ENCODE measurements at regions not wholly inside any gene's neighbourhood (a gene's known extent, or its start where the extent isn't known, plus 50 kb on each side); places are given as distances from the start of the nearest gene placed in this dataset.
"Not testable (repeated sequence)": the region's sequence is repeated elsewhere in the genome, so short reads cannot be mapped to it uniquely, and the experiment has no call there.

DNA sequence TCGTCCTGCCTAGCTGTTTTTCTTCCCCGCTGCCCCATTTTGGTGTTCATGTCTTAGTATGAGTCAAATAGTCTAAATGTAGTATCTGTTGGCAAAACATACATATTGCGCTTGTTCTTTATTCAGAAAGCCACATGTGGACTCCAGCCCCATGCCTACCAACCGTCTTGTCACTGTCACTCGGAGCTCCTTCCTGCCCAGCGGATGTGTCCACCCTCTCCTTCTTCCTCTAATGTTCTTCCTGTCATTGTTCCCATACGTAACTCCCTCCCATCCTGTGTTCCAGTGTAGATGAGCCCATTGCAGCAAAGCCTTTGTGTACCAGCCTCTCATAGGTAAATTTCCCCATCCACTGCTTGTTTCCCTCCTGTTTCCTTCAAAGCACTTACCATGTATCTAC lies 120.5 kb downstream of the TMX1 start:
- Histone ChIP-seq H3K9me3 (no peaks in the 10 kb centered on the region), H3K27me3 (no peaks in the 10 kb centered on the region), H3K27ac (no peak overlapping the region), H3K4me1 (no peaks in the 10 kb centered on the region), H3K36me3 (no peaks in the 10 kb centered on the region), H3K4me3 (no peak overlapping the region)
- WGBS, 2 donors (ENCODE audit: low coverage in 1 of 2), result 74 to 91% methylated on average over 7 of the region's 7 CpGs
- ATAC-seq, result no peak
- TF ChIP-seq EP300 (IDR thresholded peaks at IDR 0.05), result no peak
- TF ChIP-seq, protein P1, sequence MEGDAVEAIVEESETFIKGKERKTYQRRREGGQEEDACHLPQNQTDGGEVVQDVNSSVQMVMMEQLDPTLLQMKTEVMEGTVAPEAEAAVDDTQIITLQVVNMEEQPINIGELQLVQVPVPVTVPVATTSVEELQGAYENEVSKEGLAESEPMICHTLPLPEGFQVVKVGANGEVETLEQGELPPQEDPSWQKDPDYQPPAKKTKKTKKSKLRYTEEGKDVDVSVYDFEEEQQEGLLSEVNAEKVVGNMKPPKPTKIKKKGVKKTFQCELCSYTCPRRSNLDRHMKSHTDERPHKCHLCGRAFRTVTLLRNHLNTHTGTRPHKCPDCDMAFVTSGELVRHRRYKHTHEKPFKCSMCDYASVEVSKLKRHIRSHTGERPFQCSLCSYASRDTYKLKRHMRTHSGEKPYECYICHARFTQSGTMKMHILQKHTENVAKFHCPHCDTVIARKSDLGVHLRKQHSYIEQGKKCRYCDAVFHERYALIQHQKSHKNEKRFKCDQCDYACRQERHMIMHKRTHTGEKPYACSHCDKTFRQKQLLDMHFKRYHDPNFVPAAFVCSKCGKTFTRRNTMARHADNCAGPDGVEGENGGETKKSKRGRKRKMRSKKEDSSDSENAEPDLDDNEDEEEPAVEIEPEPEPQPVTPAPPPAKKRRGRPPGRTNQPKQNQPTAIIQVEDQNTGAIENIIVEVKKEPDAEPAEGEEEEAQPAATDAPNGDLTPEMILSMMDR (IDR thresholded peaks at IDR 0.05), result no peak
- TF ChIP-seq POLR2AphosphoS5 (IDR thresholded peaks at IDR 0.05), result no peak
- no peak for TF ChIP-seq POLR2A (IDR thresholded peaks at IDR 0.05)

DNA sequence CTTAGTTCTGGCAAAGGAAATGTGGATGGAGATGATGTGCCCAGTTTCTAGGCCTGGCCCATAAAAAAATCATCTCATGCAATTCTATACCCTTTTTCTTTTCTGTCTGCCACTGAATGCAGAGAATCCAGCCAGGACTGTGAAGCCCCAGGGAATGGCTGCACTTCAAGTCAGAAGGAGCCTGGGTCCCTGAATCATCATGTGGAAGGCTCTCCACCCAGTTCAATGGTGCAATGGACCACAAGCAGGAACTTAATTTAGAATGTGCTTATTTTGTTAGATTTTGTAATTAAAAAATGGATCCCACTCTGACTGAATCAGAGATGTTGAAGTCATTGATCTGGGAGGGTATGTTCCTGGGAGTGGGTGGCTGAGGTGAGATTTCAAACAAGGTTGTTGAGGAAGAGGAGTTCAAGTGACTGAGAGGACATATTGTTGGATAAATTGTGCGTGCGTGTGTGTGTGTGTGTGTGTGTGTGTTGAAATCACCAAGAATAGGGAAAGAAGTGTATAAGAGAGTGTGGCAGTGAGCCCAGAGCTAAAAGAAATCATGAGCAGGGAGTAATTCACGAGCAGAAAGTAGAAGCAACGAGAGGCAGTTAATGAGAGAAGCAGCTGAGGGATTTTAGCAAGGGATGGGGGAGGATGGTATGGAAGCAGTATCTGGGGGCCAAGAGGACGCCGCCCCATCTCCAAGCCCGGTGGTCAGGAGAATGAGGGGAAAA lies 125.4 kb downstream of the TMX1 start:
- no peak for ATAC-seq
- H3K4me3 ChIP-seq, result no peak overlapping the region
- peaks cover 0 to 7% (median 0%) of the 10 kb centered on the region in 3 donors for H3K4me1 ChIP-seq
- H3K27ac ChIP-seq, result no peak overlapping the region
- TF ChIP-seq EP300 (IDR thresholded peaks at IDR 0.05) (no peak), POLR2AphosphoS5 (IDR thresholded peaks at IDR 0.05) (no peak), POLR2A (IDR thresholded peaks at IDR 0.05) (no peak)
- TF ChIP-seq, protein P1 (IDR thresholded peaks at IDR 0.05), result no peak
- H3K36me3 ChIP-seq, result no peaks in the 10 kb centered on the region
- 24 to 53% methylated on average over 4 to 7 of the region's 7 CpGs for WGBS, 2 donors (ENCODE audit: low coverage in 1 of 2)
- no peaks in the 10 kb centered on the region for H3K27me3 ChIP-seq
- no peaks in the 10 kb centered on the region for H3K9me3 ChIP-seq

DNA sequence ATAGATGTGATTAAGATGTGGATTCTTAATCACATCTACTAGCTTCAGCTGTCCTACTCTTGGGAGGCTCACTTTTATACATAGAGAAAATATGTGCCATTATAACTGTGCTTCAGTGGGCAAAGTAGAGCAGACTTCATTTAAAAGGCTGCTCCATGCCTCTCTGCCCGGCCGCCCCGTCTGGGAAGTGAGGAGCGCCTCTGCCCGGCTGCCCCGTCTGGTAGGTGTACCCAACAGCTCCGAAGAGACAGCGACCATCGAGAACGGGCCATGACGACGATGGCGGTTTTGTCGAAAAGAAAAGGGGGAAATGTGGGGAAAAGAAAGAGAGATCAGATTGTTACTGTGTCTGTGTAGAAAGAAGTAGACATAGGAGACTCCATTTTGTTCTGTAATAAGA lies 126.4 kb downstream of the TMX1 start:
- not testable (repeated sequence) for H3K36me3 ChIP-seq, H3K27ac ChIP-seq, H3K4me1 ChIP-seq, H3K9me3 ChIP-seq, H3K4me3 ChIP-seq, ATAC-seq, H3K27me3 ChIP-seq
- WGBS, 2 donors (ENCODE audit: low coverage in 1 of 2), result 96% methylated on average over 14 of the region's 14 CpGs; no CpG with 5 or more reads in 1 of the 2 donors

DNA sequence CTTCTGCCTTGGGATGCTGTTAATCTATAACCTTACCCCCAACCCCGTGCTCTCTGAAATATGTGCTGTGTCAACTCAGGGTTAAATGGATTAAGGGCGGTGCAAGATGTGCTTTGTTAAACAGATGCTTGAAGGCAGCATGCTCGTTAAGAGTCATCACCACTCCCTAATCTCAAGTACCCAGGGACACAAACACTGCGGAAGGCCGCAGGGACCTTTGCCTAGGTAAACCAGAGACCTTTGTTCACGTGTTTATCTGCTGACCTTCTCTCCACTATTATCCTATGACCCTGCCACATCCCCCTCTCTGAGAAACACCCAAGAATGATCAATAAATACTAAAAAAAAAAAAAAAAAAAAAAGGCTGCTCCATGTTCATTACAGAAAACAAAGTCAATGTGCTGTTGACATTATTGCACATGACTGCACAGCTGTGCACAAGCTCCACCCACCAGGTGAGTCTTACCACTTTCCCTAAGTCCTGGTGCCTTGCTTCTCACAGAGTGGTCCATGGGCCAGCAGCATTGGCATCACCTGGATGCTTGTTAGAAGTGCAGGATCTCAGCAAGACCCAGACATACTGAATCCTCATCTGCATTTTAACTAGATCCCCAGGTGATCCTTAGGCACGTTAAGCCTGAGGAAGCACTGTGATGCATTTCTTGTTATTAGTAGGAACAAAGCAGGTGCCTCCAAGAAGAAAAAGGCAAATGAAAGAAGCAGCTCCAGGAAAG lies 127.0 kb downstream of the TMX1 start:
- not testable (repeated sequence) for H3K4me3 ChIP-seq, H3K27me3 ChIP-seq, H3K4me1 ChIP-seq, H3K9me3 ChIP-seq, ATAC-seq, H3K36me3 ChIP-seq, H3K27ac ChIP-seq
- WGBS, 2 donors (ENCODE audit: low coverage in 1 of 2), result 60 to 84% methylated on average over 1 to 7 of the region's 7 CpGs

DNA sequence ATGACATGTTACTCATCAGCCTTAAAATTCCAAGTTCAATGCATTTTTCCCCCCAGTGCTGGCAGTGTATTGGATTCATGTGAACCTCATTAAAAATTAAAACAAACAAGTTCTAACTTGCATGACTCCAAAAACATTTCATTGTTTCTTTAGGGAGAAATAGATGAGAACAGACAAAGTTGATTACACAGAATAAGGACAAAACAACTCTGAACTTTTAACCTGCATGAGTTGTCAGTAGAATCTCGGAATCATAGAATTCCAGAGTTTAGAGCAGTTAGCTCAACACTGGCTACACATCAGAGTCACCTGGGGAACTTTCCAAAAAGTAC lies 127.5 kb downstream of the TMX1 start:
- Histone ChIP-seq H3K4me3 (no peak overlapping the region), H3K4me1 (peaks cover 0 to 7% (median 2%) of the 10 kb centered on the region in 3 donors), H3K36me3 (no peaks in the 10 kb centered on the region), H3K27me3 (no peaks in the 10 kb centered on the region), H3K9me3 (no peaks in the 10 kb centered on the region), H3K27ac (no peak overlapping the region)
- peak; percentile 14 for ATAC-seq
- 50 to 69% methylated on average over 1 of the region's 1 CpG for WGBS, 2 donors (ENCODE audit: low coverage in 1 of 2)
- TF ChIP-seq EP300 (IDR thresholded peaks at IDR 0.05), result no peak
- TF ChIP-seq POLR2A (IDR thresholded peaks at IDR 0.05), result no peak
- TF ChIP-seq, protein P1 (IDR thresholded peaks at IDR 0.05), result no peak
- TF ChIP-seq POLR2AphosphoS5 (IDR thresholded peaks at IDR 0.05), result no peak

DNA sequence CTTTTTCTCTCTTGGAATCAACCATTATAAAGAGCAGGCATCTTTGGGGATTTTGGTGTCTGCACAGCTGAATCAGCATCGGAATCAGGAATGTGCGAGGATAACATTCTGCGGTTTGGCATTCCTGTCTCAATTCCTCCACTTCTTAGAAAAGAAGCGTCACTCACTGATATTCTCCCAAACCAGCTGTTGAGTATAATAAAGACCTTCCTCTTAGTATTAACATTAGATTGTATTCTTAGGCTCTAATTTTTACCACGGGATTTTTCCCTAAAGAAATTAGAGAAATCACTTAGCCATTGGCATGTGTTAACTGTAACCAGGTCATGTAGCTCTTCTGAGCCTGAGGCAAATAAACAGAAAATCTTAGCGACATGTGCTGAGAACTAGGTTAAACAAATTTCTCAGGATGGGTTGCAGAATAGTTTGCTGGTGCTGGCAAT lies 128.7 kb downstream of the TMX1 start:
- no peaks in the 10 kb centered on the region for H3K9me3 ChIP-seq
- peaks cover 0 to 7% (median 2%) of the 10 kb centered on the region in 3 donors for H3K4me1 ChIP-seq
- H3K36me3 ChIP-seq, result no peaks in the 10 kb centered on the region
- H3K27ac ChIP-seq, result no peak overlapping the region
- TF ChIP-seq EP300 (IDR thresholded peaks at IDR 0.05), result no peak
- H3K4me3 ChIP-seq, result no peak overlapping the region
- ATAC-seq, result peak; percentile 39
- WGBS, 2 donors (ENCODE audit: low coverage in 1 of 2), result 39 to 48% methylated on average over 6 of the region's 6 CpGs
- H3K27me3 ChIP-seq, result no peaks in the 10 kb centered on the region
